ENCODE measurements at regions not wholly inside any gene's neighbourhood (a gene's known extent, or its start where the extent isn't known, plus 50 kb on each side); places are given as distances from the start of the nearest gene placed in this dataset.
"Not testable (repeated sequence)": the region's sequence is repeated elsewhere in the genome, so short reads cannot be mapped to it uniquely, and the experiment has no call there.

DNA sequence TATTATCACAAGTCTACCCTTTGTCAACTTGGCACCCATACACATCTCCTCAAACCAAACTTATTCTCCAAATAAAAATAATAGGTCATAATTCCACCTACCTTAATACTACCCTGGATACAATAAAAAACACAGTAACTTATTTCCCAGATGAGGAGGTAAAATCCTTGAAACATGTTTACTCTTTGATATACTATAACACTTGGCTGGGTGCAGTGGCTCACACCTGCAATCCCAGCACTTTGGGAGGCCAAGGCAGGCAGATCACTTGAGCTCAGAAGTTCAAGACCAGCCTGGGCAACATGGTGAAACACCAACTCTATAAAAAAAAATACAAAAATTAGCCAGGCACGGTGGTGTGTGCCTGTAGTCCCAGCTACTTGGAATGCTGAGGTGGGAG, 54.4 kb upstream of the PRSS3 start:
- DNase-seq, result not testable (repeated sequence)

DNA sequence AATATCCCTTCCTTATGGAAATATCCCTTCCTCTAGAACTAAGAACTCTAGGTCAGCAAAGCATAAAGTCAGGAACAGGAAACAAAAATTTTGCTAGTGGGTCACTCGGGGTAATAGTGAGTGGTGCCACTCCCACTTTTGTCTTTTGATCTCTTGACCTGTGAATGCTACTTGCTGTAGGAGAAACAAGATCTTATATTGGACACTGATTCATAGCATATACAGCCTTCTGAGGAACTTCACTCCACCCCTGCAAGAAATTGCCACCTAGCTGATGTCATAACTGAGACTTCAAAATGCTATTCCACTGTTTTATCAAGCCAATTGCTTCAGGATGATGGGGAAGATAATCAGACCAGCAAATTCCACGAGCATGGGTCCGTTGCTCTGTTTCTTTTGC, 53.3 kb upstream of the PRSS3 start:
- DNase-seq, result no peak

DNA sequence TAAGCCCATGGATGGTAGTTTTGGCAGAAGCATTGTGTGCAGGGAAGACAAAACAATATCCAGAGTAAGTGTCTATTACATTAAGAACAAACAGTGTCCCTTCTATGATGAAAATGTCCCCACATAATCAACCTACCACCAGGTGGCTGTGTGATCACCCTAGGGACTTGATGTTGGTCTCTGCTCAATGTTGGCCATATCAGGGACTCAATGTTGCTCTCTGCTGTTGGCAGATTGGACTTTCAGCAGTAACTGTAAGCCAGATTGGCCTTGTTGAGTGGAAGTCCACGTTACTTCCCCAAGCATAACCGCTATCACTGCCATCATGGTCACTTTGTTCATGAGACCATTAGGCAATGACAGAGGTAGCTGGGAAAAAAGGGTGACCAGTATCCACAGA, 52.8 kb upstream of the PRSS3 start:
- no peak for DNase-seq

Measured in NCI-H1694 (cell line).